Right renal pelvis (tissue), 4 donors: ENCODE measurements at regions not wholly inside any gene's neighbourhood (a gene's known extent, or its start where the extent isn't known, plus 50 kb on each side); places are given as distances from the start of the nearest gene placed in this dataset.

Experiments used
- DNase-seq, 4 donors: peaks; one replicate each; pipeline ENCODE4 v3.0.0-alpha.2; 2013; ENCODE audit warnings: low read depth in 4 of 4, low spot score in 3 of 4, missing footprints in 1 of 4

- no peak for DNase-seq
Observed at GRCh38 chr14:99057576-99058083, 214.4 kb downstream of the BCL11B start.

GRCh38 chr14:99058542-99058941 is 213.5 kb downstream of the BCL11B start:
- no peak for DNase-seq

GRCh38 chr14:99062216-99062615 is 209.8 kb downstream of the BCL11B start:
- DNase-seq: no peak

DNA sequence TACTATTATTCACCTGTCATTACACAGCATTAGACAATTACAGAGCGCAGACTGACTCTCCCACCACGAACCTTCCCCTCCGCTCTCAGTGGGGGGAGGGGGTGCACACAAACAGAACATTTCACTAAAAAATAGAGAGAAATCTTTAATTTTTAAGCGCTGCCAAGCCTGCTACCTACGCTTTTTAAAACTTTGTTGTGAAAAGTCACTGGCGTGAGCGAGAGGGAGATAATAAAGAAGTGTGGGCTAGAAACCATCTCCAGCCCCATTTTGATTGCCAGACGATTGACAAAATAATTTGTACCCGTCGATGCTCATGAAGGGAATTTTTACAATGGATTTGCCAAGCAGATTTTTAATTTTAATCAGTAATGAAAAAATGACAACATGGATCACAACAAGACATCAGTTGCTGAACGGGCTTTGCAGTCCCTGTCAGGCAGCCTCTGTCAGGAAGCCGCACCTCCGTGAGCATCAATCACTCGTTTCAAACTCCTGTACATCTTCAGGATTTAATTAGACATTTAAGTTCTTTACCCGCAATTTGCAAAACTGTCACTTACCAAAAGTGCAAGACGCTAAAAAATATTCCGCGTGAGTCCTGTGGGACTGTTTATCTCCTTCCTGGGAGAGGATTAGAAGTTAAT is 209.1 kb downstream of the BCL11B start:
- DNase-seq: no peak

- DNase-seq: peak; percentile 3 to 25 (median 14)
Observed at GRCh38 chr14:99063620-99064225, 208.3 kb downstream of the BCL11B start.

DNA sequence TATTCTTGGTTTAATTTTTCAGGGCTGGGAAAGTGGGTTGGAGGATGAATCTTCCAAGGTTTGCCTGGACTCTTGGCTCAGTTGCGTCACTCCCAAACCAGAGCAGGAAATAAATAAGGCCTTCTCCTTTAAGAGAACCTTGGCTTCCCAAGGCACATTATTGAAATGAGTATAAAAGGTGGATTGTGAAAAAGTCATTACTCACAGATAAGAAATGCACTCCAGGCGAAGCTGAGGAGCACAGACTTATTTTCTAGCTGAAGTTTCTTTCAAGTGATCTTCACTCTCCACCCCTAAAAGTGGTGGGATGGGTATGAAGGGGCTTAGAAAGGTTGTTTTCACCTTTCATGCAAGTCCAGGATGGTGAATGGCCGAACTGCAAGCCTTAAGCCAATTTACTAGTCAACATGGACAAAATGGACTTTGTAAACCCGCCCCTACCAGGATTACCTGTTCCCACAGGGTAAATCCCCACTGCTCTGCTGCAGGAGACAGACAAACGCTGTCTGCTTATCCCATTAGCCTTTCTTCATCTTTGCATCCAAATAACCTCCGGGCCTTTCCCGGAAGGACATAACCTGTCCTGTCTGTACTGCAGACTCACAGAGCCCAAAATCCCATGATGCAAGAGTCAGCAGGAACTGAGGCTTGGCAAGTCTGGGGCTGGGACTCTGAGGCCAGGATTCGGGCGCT is 207.6 kb downstream of the BCL11B start:
- no peak for DNase-seq

GRCh38 chr14:99065551-99065950 is 206.4 kb downstream of the BCL11B start:
- DNase-seq: no peak

DNA sequence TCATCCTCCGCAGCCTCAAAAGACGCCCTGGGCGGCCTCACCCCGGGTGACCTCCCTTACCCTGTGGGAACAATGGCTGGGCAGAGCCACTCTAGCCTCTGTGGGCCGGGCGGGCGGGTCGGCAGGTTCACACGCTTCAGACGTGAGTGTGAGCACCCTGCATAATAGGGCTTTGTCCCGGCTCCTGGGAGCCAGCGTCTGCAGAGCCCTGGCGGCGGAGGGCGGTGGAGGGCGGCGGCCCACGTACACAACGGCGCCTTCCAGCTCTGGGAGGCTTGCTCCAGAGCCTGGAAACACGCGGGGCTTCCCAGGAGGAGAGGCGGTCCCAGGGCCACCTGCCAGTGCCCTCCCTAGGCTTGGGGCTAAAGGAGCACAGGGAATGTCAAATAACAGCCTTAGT is 205.6 kb downstream of the BCL11B start:
- DNase-seq: no peak

DNA sequence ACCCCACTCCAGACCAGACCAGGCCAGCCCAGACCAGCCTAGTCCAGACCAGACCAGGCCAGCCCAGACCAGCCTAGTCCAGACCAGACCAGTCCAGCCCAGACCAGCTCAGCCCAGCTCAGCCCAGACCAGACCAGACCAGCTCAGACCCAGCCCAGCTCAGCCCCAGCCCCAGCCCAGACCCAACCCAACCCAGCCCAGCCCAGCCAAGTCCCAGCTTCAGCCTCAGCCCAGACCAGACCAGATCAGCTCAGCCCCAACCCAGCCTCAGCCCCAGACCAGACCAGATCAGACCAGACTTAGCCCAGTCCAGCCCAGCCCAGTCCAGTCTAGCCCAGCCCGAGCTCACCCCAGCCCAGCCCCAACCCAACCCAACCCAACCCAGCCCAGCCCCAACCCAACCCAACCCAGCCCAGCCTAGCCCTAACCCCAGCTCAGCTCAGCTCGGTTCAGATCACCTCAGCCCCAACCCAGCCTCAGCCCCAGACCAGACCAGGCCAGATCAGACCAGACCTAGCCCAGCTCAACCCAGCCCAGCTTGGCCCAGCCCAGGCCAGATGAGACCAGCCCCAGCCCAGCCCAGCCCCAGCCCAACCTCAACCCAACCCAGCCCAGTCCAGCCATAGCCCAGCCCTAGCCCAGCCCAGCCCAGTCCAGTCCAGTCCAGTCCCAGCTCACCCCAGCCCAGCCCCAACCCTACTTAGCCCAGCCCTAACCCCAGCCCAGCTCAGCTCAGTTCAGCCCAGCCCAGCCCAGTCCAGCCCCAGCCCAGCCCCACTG is 204.7 kb downstream of the BCL11B start:
- no peak for DNase-seq

DNA sequence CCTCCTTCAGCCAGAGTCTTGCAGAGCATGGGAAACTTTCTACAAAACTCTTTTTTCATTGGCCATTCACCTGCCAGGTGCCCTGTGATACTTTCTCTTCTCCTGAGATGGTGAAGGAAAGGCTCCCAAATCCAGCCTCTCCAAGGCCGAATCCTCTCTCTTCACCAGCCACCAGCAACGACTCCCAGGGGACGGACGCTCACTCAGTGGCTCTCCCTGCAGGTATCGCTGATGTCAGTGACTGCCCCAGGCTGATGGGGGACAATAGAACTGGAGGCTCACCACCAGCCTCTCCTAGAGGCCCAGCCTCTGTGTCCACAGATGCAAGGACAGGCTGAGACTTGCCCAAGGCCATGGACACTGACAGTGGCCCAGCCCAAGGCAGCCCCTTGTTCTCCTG is 204.1 kb downstream of the BCL11B start:
- DNase-seq: no peak

DNA sequence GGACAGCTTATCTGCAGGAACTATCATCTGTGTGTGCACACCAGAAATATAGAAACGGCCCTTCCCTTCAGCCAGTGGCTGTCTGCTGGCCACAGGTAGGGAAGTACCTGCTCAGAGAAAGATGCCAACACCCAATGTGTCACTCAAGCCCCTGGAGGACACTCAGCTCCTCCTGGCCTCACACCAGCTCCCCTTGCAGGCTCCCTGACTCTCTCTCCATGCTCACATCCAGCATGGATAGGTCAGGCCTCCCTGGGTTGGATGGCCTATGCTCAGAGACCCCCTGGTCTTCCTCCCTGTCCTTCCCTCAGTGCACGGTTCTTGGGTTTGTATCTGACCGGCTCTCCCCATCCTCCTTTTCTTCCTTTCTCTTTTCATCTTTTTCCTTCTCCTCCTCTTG is 202.1 kb downstream of the BCL11B start:
- no peak for DNase-seq

DNA sequence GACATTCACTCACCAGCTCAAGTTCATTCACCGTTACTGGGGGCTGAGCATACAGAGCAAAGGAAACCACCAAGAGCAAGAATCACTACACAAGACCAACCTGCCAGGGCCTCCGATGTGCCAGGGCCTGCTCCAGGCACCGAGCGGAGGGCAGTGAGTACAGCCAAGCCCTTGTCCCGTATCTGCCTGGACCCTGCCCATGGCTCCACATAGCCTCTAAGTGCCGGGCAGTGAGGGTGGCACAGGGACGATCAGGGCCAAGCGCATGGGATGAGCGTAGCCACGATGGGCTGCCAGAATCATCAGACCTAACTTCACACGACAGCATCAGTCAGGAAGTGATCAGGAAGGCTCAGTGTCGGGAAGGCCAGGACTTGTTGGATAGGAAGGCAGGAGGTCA is 199.6 kb downstream of the BCL11B start:
- DNase-seq: no peak

DNA sequence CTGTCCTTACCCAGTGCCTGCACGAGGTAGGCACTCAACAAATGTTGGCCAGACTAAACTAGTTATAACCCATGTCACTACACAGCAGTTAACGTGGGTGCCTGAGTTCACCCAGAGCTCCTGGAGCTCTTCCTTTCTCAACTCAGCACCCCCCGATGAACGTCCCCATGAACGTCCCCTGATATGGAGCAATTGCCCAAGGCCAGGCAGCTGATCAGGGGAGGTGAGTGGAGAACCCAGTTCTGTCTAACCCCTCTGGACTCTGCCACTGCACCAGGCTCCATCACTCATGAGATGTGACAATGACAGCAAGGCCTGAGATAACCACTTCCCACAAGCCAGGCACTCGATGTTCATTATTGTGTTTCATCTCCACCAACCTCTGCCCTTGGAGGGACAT is 199.0 kb downstream of the BCL11B start:
- DNase-seq: no peak

- DNase-seq: no peak
Observed at GRCh38 chr14:99073431-99073830, 198.6 kb downstream of the BCL11B start.

- DNase-seq: no peak
Observed at GRCh38 chr14:99075061-99075460, 196.9 kb downstream of the BCL11B start.

DNA sequence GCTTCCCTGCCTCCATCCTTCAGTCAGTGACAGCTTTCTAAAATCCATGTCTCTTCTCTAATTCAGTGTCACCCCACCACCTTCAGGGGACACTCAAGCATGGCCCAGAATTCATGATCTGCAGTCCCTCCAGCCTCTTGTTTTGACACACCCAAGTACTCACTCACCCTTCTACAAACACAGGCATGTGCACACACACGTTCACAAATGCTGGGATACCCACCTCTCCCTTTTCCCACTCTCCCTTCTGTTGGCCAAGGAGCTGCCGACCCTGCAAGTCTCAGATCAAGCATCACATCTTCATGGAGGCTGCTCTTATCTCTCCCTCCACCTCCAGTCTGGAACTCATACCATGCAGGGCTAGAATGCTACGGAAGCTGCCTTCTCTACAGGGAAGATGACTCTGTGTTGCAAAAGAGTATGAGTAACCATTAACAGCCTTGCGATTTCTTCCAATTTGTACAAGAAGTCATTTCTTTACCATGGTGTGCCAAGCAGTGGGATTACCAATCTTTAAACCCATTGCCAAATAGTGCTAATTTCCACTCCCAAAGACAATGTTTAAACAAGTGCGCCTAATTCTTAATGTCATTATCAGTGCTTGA is 196.1 kb downstream of the BCL11B start:
- DNase-seq: no peak

DNA sequence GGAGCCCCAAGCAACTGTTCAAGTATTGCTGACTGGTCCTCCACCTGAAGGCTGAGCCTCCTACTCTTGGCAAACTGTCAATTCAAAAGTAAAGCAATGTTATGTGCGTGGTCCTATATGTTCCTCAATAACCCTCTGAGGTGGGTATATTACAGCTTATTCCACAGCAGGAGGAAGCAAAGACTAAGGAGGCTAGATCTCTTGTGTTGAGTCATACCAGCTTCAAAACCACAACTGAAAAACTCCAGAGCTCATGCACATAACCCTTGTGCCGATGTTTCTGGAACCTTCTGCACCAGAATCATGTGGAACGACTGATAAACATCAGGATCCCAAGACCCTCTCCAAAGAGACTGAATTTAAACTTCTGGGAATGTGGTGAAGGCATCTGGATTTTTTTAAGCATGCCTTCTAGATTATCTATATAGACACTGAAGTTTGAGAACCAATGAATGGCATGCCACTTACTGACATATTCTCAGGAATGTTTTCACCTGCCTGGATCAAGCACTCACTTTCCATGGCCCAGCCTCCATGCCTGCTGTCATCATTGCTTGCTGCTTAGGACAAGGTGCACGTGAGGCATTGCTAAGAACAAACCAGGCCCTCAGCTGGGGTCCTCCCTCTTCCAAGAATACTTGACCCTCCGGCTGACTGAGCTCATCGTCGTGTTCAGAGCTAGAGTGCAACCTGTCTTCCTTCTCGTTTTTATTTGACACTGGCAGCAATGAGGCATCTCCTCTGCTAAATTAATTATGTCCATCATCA is 194.7 kb downstream of the BCL11B start:
- no peak for DNase-seq

GRCh38 chr14:99077844-99078236 is 194.2 kb downstream of the BCL11B start:
- no peak for DNase-seq

- no peak for DNase-seq
Observed at GRCh38 chr14:99078426-99078825, 193.6 kb downstream of the BCL11B start.
